Ascending aorta (tissue), 2 donors: ENCODE measurements at regions not wholly inside any gene's neighbourhood (a gene's known extent, or its start where the extent isn't known, plus 50 kb on each side); places are given as distances from the start of the nearest gene placed in this dataset.

Source experiments
- DNase-seq, 2 donors: peaks; one replicate each; pipeline ENCODE4 v3.0.0-alpha.2; 2019; ENCODE audit warnings: low spot score in 2 of 2
- H3K27ac ChIP-seq, 2 donors: fragments of 200-600 bp; sonication (generic); one replicate each; pipeline ENCODE4 v1.5.1; 2016 to 2017; ENCODE audit warnings: mild to moderate bottlenecking in 1 of 2
- H3K27me3 ChIP-seq: fragments of 200-600 bp; sonication (generic); one replicate; pipeline ENCODE4 v1.5.1; 2017
- H3K36me3 ChIP-seq, 2 donors: fragments of 200-600 bp; sonication (generic); one replicate each; pipeline ENCODE4 v1.5.1; 2016
- H3K4me1 ChIP-seq, 2 donors: fragments of 200-600 bp; sonication (generic); one replicate each; pipeline ENCODE4 v1.5.1; 2016 to 2017; ENCODE audit warnings: mild to moderate bottlenecking in 1 of 2
- H3K4me3 ChIP-seq, 2 donors: fragments of 200-600 bp; sonication (generic); one replicate each; pipeline ENCODE4 v1.5.1; 2016 to 2017; ENCODE audit warnings: mild to moderate bottlenecking in 1 of 2
- H3K9me3 ChIP-seq, 2 donors: fragments of 200-600 bp; sonication (generic); one replicate each; pipeline ENCODE4 v1.5.1; 2016
- intact Hi-C: fragments of 100-400 bp; cut with DNase I; formaldehyde crosslinking; loops from one replicate; pipeline ENCODE4 v1.15.1; 2023
- TF ChIP-seq, protein P1 (sequence below), 3 experiments: fragments of 200-600 bp in 2 of 3; fragments of 450-650 bp in 1 of 3; sonication (generic) in 2 of 3; IDR thresholded peaks; one replicate each; pipeline ENCODE4 v1.5.1; 2016 to 2019; ENCODE audit warnings: antibody characterized with exemption in 3 of 3, mild to moderate bottlenecking in 1 of 3, moderate library complexity in 1 of 3

DNA sequence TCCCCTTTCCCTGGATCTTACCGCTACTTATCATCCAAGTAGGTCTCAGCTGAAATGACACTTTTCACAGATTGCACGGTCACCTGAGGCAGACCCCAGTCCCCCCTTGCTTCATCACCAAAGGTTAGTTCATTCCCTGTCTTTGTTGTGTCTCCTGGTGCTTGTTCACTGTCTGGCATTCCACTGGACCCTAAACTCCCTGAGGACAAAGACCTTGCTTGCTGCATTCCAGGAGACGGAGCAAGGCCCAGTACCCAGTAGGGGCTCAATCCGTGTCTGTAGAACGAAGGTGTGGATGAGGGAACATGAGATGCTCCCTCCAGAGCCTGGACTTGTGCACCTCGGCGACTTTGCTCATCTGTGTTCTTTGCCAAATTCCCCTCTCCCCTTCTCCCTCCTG lies 160.0 kb downstream of the RAB11FIP2 start:
- Histone ChIP-seq H3K4me3 (no peak overlapping the region), H3K27me3 (no peaks in the 10 kb centered on the region), H3K27ac (no peak overlapping the region), H3K4me1 (no peaks in the 10 kb centered on the region), H3K36me3 (no peaks in the 10 kb centered on the region), H3K9me3 (no peaks in the 10 kb centered on the region)
- intact Hi-C loops: no loop called here
- TF ChIP-seq, protein P1, sequence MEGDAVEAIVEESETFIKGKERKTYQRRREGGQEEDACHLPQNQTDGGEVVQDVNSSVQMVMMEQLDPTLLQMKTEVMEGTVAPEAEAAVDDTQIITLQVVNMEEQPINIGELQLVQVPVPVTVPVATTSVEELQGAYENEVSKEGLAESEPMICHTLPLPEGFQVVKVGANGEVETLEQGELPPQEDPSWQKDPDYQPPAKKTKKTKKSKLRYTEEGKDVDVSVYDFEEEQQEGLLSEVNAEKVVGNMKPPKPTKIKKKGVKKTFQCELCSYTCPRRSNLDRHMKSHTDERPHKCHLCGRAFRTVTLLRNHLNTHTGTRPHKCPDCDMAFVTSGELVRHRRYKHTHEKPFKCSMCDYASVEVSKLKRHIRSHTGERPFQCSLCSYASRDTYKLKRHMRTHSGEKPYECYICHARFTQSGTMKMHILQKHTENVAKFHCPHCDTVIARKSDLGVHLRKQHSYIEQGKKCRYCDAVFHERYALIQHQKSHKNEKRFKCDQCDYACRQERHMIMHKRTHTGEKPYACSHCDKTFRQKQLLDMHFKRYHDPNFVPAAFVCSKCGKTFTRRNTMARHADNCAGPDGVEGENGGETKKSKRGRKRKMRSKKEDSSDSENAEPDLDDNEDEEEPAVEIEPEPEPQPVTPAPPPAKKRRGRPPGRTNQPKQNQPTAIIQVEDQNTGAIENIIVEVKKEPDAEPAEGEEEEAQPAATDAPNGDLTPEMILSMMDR (IDR thresholded peaks at IDR 0.05): no peak
- DNase-seq: no peak

DNA sequence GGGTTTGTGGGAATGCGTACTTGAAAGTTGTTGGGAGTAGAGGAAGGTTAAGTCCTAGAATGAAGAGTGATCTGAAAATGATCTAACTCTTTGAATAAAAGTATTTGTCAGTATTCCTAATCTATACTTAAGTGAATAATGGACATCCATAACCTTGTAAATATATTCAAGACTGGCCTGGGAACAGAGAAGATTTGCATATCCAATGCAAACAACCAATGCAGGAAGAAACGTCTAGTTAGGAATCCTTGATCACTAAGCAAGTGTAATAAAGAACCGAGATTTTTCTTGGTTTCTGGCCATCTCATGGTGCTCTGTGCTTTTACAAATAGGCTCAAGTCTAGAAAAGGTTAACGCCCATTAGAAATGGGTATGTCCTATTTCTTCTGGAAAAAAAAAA lies 157.1 kb downstream of the RAB11FIP2 start:
- Histone ChIP-seq H3K4me3 (no peak overlapping the region), H3K27me3 (no peaks in the 10 kb centered on the region), H3K9me3 (no peaks in the 10 kb centered on the region), H3K36me3 (no peaks in the 10 kb centered on the region), H3K4me1 (no peaks in the 10 kb centered on the region), H3K27ac (no peak overlapping the region)
- TF ChIP-seq, protein P1 (IDR thresholded peaks at IDR 0.05): no peak
- DNase-seq: no peak
- intact Hi-C loops: no loop called here

DNA sequence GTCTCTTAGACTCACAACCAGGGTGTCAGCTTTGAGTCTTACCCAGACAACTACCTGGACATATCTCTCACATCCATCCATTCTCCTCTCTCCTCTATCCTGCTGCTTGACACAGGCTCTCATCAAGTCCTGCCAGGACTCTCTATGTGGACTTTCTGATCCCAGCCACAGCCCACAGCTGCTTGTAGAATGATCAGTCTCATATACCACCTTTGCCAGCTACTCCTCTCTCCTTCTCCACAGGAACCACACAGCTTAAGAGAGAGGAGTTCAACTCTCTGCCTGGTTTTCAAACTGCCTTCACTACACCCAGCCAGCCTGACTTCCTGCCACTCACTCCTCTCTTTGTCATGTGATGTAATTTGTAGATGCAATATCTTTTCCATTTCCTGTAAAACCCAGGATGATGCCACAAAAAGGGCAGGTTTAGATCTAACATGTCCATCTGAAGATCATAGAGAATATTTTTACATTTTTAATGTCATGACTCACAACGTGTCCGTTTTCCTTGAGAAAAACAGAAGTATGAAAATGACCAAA lies 154.0 kb downstream of the RAB11FIP2 start:
- Histone ChIP-seq H3K27me3 (no peaks in the 10 kb centered on the region), H3K4me3 (no peak overlapping the region), H3K27ac (no peak overlapping the region), H3K9me3 (no peaks in the 10 kb centered on the region), H3K4me1 (no peaks in the 10 kb centered on the region), H3K36me3 (no peaks in the 10 kb centered on the region)
- DNase-seq: no peak
- intact Hi-C loops: no loop called here
- TF ChIP-seq, protein P1 (IDR thresholded peaks at IDR 0.05): no peak

DNA sequence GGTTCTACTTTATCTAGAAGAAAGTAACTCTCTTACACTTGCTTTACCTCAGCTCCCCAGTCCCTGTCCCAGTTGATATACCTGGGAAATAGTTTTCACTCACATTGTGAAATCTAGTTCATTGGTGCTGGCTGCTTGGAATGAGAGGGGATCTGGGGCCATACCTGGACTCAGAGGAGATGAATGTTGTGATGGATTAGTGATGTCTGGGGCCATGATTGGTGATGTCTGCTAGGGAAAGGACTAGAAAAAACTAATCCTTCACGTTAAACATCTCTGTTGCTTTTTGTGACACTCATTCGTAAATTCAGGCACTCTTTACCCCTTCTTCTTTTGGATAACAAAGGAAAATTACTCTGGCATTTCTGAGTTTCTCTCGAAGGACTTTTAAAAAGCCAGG lies 152.4 kb downstream of the RAB11FIP2 start:
- Histone ChIP-seq H3K27ac (no peak overlapping the region), H3K4me3 (no peak overlapping the region), H3K27me3 (no peaks in the 10 kb centered on the region), H3K36me3 (no peaks in the 10 kb centered on the region), H3K4me1 (no peaks in the 10 kb centered on the region), H3K9me3 (no peaks in the 10 kb centered on the region)
- intact Hi-C loops: no loop called here
- TF ChIP-seq, protein P1 (IDR thresholded peaks at IDR 0.05): no peak
- no peak for DNase-seq

DNA sequence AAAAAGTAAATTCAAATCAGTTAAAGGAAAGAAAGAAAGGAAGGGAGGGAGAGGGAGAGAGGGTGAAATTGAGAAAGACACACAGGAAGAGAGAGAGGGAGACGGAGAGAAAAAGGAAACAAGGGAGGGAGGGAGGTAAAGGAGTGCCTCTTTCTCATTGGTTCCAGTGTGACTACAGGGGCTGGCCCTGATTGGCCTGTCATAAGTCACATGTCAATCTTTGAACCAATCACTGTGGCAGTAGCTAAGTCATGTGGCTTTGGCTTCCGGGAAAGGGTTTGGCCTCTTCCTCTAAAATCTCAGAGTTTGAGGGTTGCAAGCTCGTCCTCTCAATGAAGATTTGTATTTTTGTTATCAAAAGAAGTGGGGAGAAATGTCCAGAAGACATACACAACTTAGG lies 150.2 kb downstream of the RAB11FIP2 start:
- TF ChIP-seq, protein P1 (IDR thresholded peaks at IDR 0.05): no peak
- no peaks in the 10 kb centered on the region for H3K9me3 ChIP-seq
- H3K4me1 ChIP-seq: no peaks in the 10 kb centered on the region
- no peaks in the 10 kb centered on the region for H3K27me3 ChIP-seq
- H3K36me3 ChIP-seq: no peaks in the 10 kb centered on the region
- H3K27ac ChIP-seq: no peak overlapping the region
- intact Hi-C loops: no loop called here
- no peak for DNase-seq
- H3K4me3 ChIP-seq: no peak overlapping the region

DNA sequence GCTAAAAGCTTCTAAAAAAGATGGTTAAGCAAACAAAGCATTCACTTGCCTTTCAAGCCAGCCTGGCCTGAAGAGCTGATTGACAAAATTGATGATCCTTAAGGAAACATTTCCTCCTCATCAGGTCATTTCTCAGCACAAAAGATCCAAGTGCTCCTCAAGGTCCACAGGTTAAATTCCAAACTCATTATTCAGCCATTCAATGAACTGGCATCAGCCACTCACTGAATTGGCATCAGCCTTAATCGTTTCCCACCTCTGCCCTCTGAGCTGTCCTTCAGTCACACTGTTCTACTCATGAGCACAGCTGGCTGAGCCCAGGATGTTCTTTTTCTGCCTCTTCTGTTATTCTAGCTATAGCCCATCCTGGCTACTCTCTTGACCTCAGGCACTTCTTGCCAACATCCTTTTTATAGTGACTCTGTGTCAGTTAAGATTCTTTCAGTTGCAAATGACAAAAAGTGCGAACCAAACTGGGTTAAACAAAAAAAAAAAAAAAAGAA lies 147.5 kb downstream of the RAB11FIP2 start:
- TF ChIP-seq, protein P1 (IDR thresholded peaks at IDR 0.05): no peak
- Histone ChIP-seq H3K4me3 (no peak overlapping the region), H3K9me3 (no peaks in the 10 kb centered on the region), H3K27me3 (no peaks in the 10 kb centered on the region), H3K27ac (no peak overlapping the region), H3K4me1 (no peaks in the 10 kb centered on the region), H3K36me3 (no peaks in the 10 kb centered on the region)
- DNase-seq: no peak
- intact Hi-C loops: no loop called here
